ENCODE measurements at regions not wholly inside any gene's neighbourhood (a gene's known extent, or its start where the extent isn't known, plus 50 kb on each side); places are given as distances from the start of the nearest gene placed in this dataset.

DNA sequence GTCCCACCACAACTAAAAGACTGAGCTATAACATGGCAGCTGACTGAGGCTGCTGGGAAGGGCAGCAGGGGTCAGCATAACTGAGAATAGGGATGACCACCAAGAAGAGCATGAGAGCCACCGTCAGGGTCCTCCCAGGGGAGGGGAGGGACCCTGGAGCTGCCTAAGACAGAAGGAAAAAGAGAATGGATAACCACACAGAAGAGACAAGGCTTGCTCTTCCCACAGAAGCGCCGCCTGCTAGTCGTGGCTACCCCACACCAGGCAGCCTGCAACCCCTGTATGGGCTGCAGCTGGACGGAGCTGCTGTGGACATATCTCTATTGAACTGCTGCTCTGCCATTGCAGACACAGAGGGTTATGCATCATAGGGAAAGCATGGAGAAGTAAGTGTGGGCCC, 132.0 kb upstream of the CHD6 start:
- no peak for DNase-seq (ENCODE audit: low spot score)
- WGBS (ENCODE audit: low lambda C conversion rate) = 38% methylated on average over 5 of the region's 5 CpGs
- intact Hi-C loops (cut with micrococcal nuclease; ENCODE audit: unreplicated experiment) = no loop called here
- no TSS peak for BruUV-seq (replicated peaks)
- FAIRE-seq = no peak
- Histone ChIP-seq H4K20me1 (ENCODE audit: insufficient read depth, low read length) (no peaks in the 10 kb centered on the region), H3K4me2 (ENCODE audit: low read depth, low read length) (no peak overlapping the region), H3K9me3 (ENCODE audit: low read length) (no peaks in the 10 kb centered on the region), H2AFZ (ENCODE audit: low read length) (no peak overlapping the region), H3K4me3 (replicated peaks in 1 of 3; ENCODE audit: insufficient read depth in 1 of 3, low read depth in 2 of 3, low read length in 3 of 3) (no peak overlapping the region), H3K4me1 (ENCODE audit: insufficient read depth, low read length) (no peaks in the 10 kb centered on the region), H3K79me2 (ENCODE audit: insufficient read depth, low read length) (no peaks in the 10 kb centered on the region), H3K36me3 (replicated peaks in 1 of 2; ENCODE audit: control insufficient read depth in 1 of 2, insufficient read depth in 2 of 2, low read length in 2 of 2) (no peaks in the 10 kb centered on the region), H3K27me3 (ENCODE audit: control insufficient read depth in 1 of 2, insufficient read depth in 2 of 2, low read length in 2 of 2) (no peaks in the 10 kb centered on the region; a peak in 1 of 5 replicates), H3K9ac (ENCODE audit: insufficient read depth, low read depth, low read length) (no peak overlapping the region), H3K27ac (ENCODE audit: extremely low read length, insufficient read depth, low read length) (no peak overlapping the region)
- in situ Hi-C loops (cut with HindIII; ENCODE audit: extremely low pct_ligation_motif_present, low pct_unique_long_range_greater_than_20kb) = no loop called here
- ChIA-PET CTCF (ENCODE audit: low intra/inter-chr PET ratio, low total read pairs) (no interaction called here), POLR2A (no interaction called here)
- TF ChIP-seq, protein P1, sequence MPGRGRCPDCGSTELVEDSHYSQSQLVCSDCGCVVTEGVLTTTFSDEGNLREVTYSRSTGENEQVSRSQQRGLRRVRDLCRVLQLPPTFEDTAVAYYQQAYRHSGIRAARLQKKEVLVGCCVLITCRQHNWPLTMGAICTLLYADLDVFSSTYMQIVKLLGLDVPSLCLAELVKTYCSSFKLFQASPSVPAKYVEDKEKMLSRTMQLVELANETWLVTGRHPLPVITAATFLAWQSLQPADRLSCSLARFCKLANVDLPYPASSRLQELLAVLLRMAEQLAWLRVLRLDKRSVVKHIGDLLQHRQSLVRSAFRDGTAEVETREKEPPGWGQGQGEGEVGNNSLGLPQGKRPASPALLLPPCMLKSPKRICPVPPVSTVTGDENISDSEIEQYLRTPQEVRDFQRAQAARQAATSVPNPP (CRISPR knock-in tag; IDR thresholded peaks at IDR 0.05) = no peak
- no peak for TF ChIP-seq ZNF839 (CRISPR knock-in tag; IDR thresholded peaks at IDR 0.05; ENCODE audit: borderline replicate concordance)
- no peak for TF ChIP-seq ZNF329 (CRISPR knock-in tag; IDR thresholded peaks at IDR 0.05; ENCODE audit: low read depth)
- TF ChIP-seq ZNF761 (CRISPR knock-in tag; conservative IDR thresholded peaks at IDR 0.05) = no peak
- no peak for TF ChIP-seq MATR3 (CRISPR knock-in tag; IDR thresholded peaks at IDR 0.05)
- TF ChIP-seq KDM5B (CRISPR knock-in tag; IDR thresholded peaks at IDR 0.05; ENCODE audit: borderline replicate concordance) = no peak
- TF ChIP-seq AGO2 (optimal IDR thresholded peaks at IDR 0.05; ENCODE audit: low read depth, low read length) = no peak
- TF ChIP-seq HES4 (CRISPR knock-in tag; IDR thresholded peaks at IDR 0.05; ENCODE audit: borderline replicate concordance) = no peak
- no peak for TF ChIP-seq ZNF350 (CRISPR knock-in tag; IDR thresholded peaks at IDR 0.05; ENCODE audit: borderline replicate concordance, low read depth)
- TF ChIP-seq NRL (CRISPR knock-in tag; IDR thresholded peaks at IDR 0.05; ENCODE audit: borderline replicate concordance) = no peak
- TF ChIP-seq, protein P2, sequence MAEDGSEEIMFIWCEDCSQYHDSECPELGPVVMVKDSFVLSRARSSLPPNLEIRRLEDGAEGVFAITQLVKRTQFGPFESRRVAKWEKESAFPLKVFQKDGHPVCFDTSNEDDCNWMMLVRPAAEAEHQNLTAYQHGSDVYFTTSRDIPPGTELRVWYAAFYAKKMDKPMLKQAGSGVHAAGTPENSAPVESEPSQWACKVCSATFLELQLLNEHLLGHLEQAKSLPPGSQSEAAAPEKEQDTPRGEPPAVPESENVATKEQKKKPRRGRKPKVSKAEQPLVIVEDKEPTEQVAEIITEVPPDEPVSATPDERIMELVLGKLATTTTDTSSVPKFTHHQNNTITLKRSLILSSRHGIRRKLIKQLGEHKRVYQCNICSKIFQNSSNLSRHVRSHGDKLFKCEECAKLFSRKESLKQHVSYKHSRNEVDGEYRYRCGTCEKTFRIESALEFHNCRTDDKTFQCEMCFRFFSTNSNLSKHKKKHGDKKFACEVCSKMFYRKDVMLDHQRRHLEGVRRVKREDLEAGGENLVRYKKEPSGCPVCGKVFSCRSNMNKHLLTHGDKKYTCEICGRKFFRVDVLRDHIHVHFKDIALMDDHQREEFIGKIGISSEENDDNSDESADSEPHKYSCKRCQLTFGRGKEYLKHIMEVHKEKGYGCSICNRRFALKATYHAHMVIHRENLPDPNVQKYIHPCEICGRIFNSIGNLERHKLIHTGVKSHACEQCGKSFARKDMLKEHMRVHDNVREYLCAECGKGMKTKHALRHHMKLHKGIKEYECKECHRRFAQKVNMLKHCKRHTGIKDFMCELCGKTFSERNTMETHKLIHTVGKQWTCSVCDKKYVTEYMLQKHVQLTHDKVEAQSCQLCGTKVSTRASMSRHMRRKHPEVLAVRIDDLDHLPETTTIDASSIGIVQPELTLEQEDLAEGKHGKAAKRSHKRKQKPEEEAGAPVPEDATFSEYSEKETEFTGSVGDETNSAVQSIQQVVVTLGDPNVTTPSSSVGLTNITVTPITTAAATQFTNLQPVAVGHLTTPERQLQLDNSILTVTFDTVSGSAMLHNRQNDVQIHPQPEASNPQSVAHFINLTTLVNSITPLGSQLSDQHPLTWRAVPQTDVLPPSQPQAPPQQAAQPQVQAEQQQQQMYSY (CRISPR knock-in tag; IDR thresholded peaks at IDR 0.05) = no peak
- TF ChIP-seq ZNF562 (CRISPR knock-in tag; IDR thresholded peaks at IDR 0.05; ENCODE audit: borderline replicate concordance) = no peak
- ATAC-seq = no peak
